AG09309 (cell line): ENCODE measurements at regions not wholly inside any gene's neighbourhood (a gene's known extent, or its start where the extent isn't known, plus 50 kb on each side); places are given as distances from the start of the nearest gene placed in this dataset.
"Not testable (repeated sequence)": the region's sequence is repeated elsewhere in the genome, so short reads cannot be mapped to it uniquely, and the experiment has no call there.

Experiments
- DNase-seq: peaks from one replicate; pipeline ENCODE4 v3.0.0-alpha.2; 2010; ENCODE audit warnings: low read depth
- H3K4me3 ChIP-seq: 2 replicates; pipeline ENCODE4 v1.5.1; 2011; ENCODE audit warnings: mild to moderate bottlenecking, low read depth, low read length, moderate library complexity; ENCODE audit not compliant: control insufficient read depth
- CTCF ChIP-seq: IDR thresholded peaks from 2 replicates; pipeline ENCODE4 v1.5.1; 2011; ENCODE audit warnings: mild to moderate bottlenecking, low read depth, low read length, inconsistent platforms; ENCODE audit not compliant: insufficient read depth, control insufficient read depth; ENCODE audit errors: missing control alignments

- DNase-seq: no peak
- TF ChIP-seq CTCF: no peak
- H3K4me3 ChIP-seq: no peak overlapping the region
Observed at GRCh38 chr4:96455045-96455720, 615.3 kb downstream of the PDHA2 start.

GRCh38 chr4:96458031-96458430 lies 618.1 kb downstream of the PDHA2 start:
- H3K4me3 ChIP-seq, DNase-seq: not testable (repeated sequence)

GRCh38 chr4:96459105-96459504 lies 619.2 kb downstream of the PDHA2 start:
- no peak overlapping the region for H3K4me3 ChIP-seq
- TF ChIP-seq CTCF: no peak
- DNase-seq: no peak

- TF ChIP-seq CTCF: no peak
- no peak overlapping the region for H3K4me3 ChIP-seq
- no peak for DNase-seq
Observed at GRCh38 chr4:96465834-96466233, 625.9 kb downstream of the PDHA2 start.

GRCh38 chr4:96471956-96472867 lies 632.3 kb downstream of the PDHA2 start:
- no peak for DNase-seq
- no peak for TF ChIP-seq CTCF
- no peak overlapping the region for H3K4me3 ChIP-seq

- no peak for TF ChIP-seq CTCF
- DNase-seq: no peak
- no peak overlapping the region for H3K4me3 ChIP-seq
Observed at GRCh38 chr4:96473246-96473645, 633.4 kb downstream of the PDHA2 start.
